Loucy (cell line): ENCODE measurements at regions not wholly inside any gene's neighbourhood (a gene's known extent, or its start where the extent isn't known, plus 50 kb on each side); places are given as distances from the start of the nearest gene placed in this dataset.
A peak's percentile ranks its signal among the peaks of the same experiment; 100 is the strongest.

ENCODE experiments used
- H2AFZ ChIP-seq: fragments of 200-600 bp; sonication (generic); 2 replicates; pipeline ENCODE4 v1.6.0; 2016; ENCODE audit warnings: antibody characterized with exemption, mild to moderate bottlenecking, low read length, moderate library complexity
- H3F3A ChIP-seq: fragments of 200-600 bp; 2 replicates; pipeline ENCODE4 v1.6.0; 2016; ENCODE audit warnings: antibody characterized with exemption, low read depth, mild to moderate bottlenecking
- H3K27me3 ChIP-seq: fragments of 200-600 bp; sonication (generic); 2 replicates; pipeline ENCODE4 v1.6.1; 2014; ENCODE audit warnings: low read length, mild to moderate bottlenecking; ENCODE audit not compliant: insufficient read depth, poor library complexity, severe bottlenecking
- H3K36me3 ChIP-seq: fragments of 200-600 bp; sonication (generic); 2 replicates; pipeline ENCODE4 v1.6.1; 2016; ENCODE audit warnings: low read length; ENCODE audit not compliant: insufficient read depth
- H3K4me1 ChIP-seq: fragments of 200-600 bp; sonication (generic); 2 replicates; pipeline ENCODE4 v1.5.1; 2014; ENCODE audit warnings: low read length, mild to moderate bottlenecking; ENCODE audit not compliant: insufficient read depth, poor library complexity, severe bottlenecking
- H3K4me2 ChIP-seq: fragments of 200-600 bp; sonication (generic); 2 replicates; pipeline ENCODE4 v1.6.0; 2014; ENCODE audit warnings: antibody characterized with exemption, low read length, low read depth, mild to moderate bottlenecking; ENCODE audit not compliant: poor library complexity, severe bottlenecking
- H3K4me3 ChIP-seq: fragments of 200-600 bp; sonication (generic); 2 replicates; pipeline ENCODE4 v1.5.1; 2014; ENCODE audit warnings: low read length, mild to moderate bottlenecking, mixed read lengths; ENCODE audit not compliant: poor library complexity, severe bottlenecking
- H3K79me2 ChIP-seq: fragments of 200-600 bp; sonication (generic); 2 replicates; pipeline ENCODE4 v1.6.1; 2014; ENCODE audit warnings: low read length; ENCODE audit not compliant: insufficient read depth
- H3K9ac ChIP-seq: fragments of 200-600 bp; sonication (generic); 2 replicates; pipeline ENCODE4 v1.6.0; 2014; ENCODE audit warnings: mild to moderate bottlenecking, low read depth, low read length, moderate library complexity; ENCODE audit not compliant: poor library complexity, severe bottlenecking
- H3K9me2 ChIP-seq: fragments of 200-600 bp; sonication (generic); replicated peaks from 2 replicates; pipeline ENCODE4 v1.6.1; 2016; ENCODE audit warnings: low read depth, low read length, mixed read lengths
- H3K9me3 ChIP-seq: fragments of 200-600 bp; sonication (generic); 2 replicates; pipeline ENCODE4 v1.6.1; 2014; ENCODE audit warnings: mild to moderate bottlenecking, antibody characterized with exemption, low read length, low read depth; ENCODE audit not compliant: insufficient read depth
- H4K20me1 ChIP-seq: fragments of 200-600 bp; sonication (generic); 2 replicates; pipeline ENCODE4 v1.6.0; 2014; ENCODE audit warnings: antibody characterized with exemption, low read length, mild to moderate bottlenecking; ENCODE audit not compliant: insufficient read depth, poor library complexity, severe bottlenecking
- EZH2phosphoT487 ChIP-seq: fragments of 200-600 bp; IDR thresholded peaks from 2 replicates; pipeline ENCODE4 v1.6.1; 2018; ENCODE audit warnings: antibody characterized with exemption, mild to moderate bottlenecking, moderate library complexity, borderline replicate concordance
- TF ChIP-seq, protein P1 (sequence below): fragments of 200-600 bp; sonication (generic); conservative IDR thresholded peaks from 2 replicates; pipeline ENCODE4 v1.5.1; 2014; ENCODE audit warnings: mild to moderate bottlenecking, antibody characterized with exemption, low read length

- Histone ChIP-seq H3K9me3 (no peaks in the 10 kb centered on the region), H3K9ac (no peak overlapping the region), H2AFZ (no peak overlapping the region), H3K4me1 (no peaks in the 10 kb centered on the region), H4K20me1 (no peaks in the 10 kb centered on the region), H3K4me2 (no peak overlapping the region), H3K9me2 (no peaks in the 10 kb centered on the region), H3K27me3 (no peaks in the 10 kb centered on the region), H3K36me3 (no peaks in the 10 kb centered on the region), H3K4me3 (no peak overlapping the region), H3K79me2 (no peaks in the 10 kb centered on the region), H3F3A (no peaks in the 10 kb centered on the region)
- TF ChIP-seq, protein P1, sequence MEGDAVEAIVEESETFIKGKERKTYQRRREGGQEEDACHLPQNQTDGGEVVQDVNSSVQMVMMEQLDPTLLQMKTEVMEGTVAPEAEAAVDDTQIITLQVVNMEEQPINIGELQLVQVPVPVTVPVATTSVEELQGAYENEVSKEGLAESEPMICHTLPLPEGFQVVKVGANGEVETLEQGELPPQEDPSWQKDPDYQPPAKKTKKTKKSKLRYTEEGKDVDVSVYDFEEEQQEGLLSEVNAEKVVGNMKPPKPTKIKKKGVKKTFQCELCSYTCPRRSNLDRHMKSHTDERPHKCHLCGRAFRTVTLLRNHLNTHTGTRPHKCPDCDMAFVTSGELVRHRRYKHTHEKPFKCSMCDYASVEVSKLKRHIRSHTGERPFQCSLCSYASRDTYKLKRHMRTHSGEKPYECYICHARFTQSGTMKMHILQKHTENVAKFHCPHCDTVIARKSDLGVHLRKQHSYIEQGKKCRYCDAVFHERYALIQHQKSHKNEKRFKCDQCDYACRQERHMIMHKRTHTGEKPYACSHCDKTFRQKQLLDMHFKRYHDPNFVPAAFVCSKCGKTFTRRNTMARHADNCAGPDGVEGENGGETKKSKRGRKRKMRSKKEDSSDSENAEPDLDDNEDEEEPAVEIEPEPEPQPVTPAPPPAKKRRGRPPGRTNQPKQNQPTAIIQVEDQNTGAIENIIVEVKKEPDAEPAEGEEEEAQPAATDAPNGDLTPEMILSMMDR = no peak
- TF ChIP-seq EZH2phosphoT487 = no peak
Measured at GRCh38 chr3:9301091-9301490, 51.6 kb upstream of the SRGAP3 start.

- H3K9ac ChIP-seq = no peak overlapping the region
- no peaks in the 10 kb centered on the region for H3K79me2 ChIP-seq
- no peak overlapping the region for H3K4me3 ChIP-seq
- H4K20me1 ChIP-seq = no peaks in the 10 kb centered on the region
- H3F3A ChIP-seq = no peaks in the 10 kb centered on the region
- TF ChIP-seq EZH2phosphoT487 = no peak
- TF ChIP-seq, protein P1 = no peak
- H3K4me2 ChIP-seq = no peak overlapping the region
- no peaks in the 10 kb centered on the region for H3K36me3 ChIP-seq
- H3K9me3 ChIP-seq = no peaks in the 10 kb centered on the region
- H3K4me1 ChIP-seq = no peaks in the 10 kb centered on the region
- H3K9me2 ChIP-seq = no peaks in the 10 kb centered on the region
- no peaks in the 10 kb centered on the region for H3K27me3 ChIP-seq
- peak overlapping the region; percentile 63; the same call in 1 of the 2 replicates for H2AFZ ChIP-seq
Measured at GRCh38 chr3:9301798-9302197, 52.4 kb upstream of the SRGAP3 start.

- peak overlapping the region; percentile 31 for H3K4me3 ChIP-seq
- TF ChIP-seq, protein P1 = peak; percentile 94
- TF ChIP-seq EZH2phosphoT487 = no peak
Measured at GRCh38 chr3:9302425-9303181, 53.2 kb upstream of the SRGAP3 start.

More at GRCh38 chr3:9302425-9303181, 53.2 kb upstream of the SRGAP3 start:
- Histone ChIP-seq H3K27me3 (no peaks in the 10 kb centered on the region), H3F3A (no peaks in the 10 kb centered on the region), H3K4me1 (no peaks in the 10 kb centered on the region), H3K4me2 (peak overlapping the region; percentile 53), H3K9me2 (no peaks in the 10 kb centered on the region), H3K9me3 (no peaks in the 10 kb centered on the region), H3K79me2 (no peaks in the 10 kb centered on the region), H3K36me3 (no peaks in the 10 kb centered on the region), H2AFZ (peak overlapping the region; percentile 63), H4K20me1 (no peaks in the 10 kb centered on the region), H3K9ac (no peak overlapping the region)
